RKO (cell line): ENCODE measurements at regions not wholly inside any gene's neighbourhood (a gene's known extent, or its start where the extent isn't known, plus 50 kb on each side); places are given as distances from the start of the nearest gene placed in this dataset.

ENCODE experiments used
- DNase-seq: peaks from one replicate; pipeline ENCODE4 v3.0.0-alpha.2; 2016; ENCODE audit warnings: low spot score

DNA sequence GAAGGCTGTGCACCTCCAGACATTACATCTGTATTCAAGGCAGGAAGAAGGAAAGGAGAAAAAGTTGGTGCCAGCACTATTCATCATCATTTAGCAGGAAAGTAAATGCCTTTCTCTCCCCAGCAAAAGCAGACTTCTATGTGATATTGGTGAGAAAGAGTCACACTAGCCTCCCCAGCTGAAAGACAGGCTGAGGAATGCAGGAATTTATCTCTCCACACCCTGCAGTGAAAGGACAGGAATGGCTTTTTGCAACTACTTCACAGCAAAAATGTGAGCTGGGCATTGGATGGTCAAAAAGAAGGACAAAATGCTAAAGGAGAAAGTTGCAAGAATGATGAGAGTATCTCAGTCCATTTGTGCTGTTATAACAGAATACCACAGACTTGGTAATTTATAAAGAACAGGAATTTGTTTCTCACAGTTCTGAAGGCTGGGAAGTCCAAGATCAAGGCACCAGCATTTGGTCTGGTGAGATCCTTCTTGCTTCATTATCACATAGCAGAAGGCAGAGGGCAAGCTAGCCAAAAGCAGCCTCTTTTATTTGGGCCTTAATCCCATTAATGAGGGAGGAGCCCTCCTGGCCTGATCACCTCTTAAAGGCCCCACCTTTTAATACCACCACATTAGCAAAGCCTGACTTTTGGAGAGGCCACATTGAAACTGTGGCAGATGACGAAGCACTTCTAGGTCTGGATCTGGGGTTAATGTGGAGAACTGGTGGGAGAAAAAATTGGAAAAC lies 388.1 kb upstream of the SLC14A2 start:
- DNase-seq = no peak

DNA sequence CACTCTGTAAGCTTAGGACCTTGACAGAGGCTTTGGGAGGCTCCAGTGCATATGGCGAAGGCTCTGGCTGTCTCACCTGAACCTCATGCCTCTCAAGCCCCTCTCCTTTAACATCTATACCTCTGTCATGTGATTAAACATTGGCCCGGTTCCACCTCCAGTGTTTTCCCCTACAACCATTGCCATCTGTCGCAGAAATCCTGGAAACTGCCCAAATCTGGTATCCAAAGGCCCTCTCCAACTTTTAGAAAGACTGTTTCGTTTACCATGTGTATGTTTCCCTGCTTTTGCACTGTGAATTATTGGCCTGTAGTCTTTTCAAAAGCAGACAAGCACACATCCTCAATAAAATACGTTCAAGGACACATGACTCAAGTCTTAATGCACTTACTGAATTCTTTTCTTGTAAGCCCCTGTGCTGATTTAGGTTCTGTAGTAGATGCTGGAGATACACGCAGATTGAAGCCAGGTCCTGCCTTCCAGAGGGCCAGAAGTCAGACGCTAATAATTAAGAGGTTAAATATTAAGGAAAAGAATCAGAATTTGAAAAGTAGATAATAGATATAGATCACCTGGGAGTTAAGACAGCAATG lies 386.4 kb upstream of the SLC14A2 start:
- DNase-seq = no peak

- no peak for DNase-seq
These were observed 383.7 kb upstream of the SLC14A2 start for GRCh38 chr18:45231617-45232016.

DNA sequence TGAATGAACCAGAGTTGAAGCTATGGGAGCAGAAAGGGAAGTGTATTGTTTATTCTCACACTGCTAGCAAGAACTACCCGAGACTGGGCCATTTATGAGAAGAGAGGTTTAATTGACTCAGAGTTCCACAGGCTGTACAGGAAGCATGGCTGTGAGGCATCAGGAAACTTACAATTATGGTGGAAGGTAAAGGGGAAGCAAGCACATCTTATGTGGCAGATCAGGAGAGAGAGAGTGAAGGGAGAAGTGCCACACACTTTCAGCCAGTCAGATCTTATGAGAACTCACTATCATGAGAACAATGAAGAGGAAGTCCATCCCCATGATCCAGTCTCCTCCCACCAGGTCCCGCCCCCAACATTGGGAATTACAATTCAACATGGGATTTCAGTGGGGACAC lies 383.2 kb upstream of the SLC14A2 start:
- no peak for DNase-seq

GRCh38 chr18:45236676-45237075 lies 378.6 kb upstream of the SLC14A2 start:
- no peak for DNase-seq

DNA sequence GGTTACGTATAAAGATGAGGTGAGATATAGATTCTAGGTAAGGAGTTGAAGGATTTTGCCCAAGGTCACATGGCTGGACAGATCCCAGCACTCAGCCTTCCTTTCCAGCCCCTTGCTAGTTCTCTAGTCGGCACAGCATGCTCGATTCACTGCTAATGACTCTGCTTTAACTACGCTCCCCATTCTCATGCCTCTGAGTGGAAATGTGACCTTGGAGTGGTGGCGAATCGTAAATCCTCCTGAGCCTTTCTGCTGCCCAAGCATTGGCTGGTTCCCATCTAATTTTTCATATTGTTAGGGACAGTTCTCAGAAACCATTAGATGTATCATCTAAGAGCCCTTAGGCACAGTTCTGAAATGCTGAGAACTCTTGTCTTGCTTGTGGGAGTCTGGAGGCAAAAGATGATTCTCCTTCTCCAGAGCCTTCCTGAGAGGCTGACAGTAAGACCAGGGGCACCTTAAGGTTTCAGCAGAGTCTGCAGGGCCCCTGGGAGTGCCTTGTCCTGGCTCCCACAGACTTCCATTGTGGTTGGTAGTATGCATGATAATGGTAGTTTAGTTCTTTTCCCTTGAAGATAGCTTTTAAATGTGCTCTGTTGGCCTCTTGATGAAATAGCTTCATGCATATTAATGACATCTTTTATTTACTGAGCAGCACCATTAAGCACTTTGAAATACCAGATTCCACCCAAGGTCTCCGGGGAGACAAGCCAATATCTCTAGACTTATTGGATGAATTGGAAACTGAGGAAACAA lies 377.8 kb upstream of the SLC14A2 start:
- no peak for DNase-seq

DNA sequence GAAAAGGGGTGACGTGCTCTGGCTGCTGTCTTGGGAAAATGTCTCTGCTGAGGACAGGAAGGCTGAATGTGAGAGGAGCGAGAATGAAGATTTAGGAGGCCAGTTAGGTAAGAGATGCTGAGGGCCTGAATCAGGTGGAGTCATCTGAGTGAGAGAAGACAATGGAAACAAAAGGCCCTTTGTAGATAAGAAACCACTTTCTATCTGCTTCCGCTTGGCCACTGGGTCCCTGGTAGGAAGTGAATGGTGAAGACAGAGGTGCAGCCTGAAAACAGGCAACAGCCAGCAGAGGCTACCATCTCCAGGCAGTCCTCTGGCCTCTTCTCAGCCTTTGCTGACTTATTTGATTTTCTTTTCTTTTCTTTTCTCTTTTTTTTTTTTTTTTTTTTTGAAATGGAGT lies 374.0 kb upstream of the SLC14A2 start:
- no peak for DNase-seq

- DNase-seq = no peak
These were observed 373.2 kb upstream of the SLC14A2 start for GRCh38 chr18:45241982-45242565.

GRCh38 chr18:45243340-45244110 lies 371.8 kb upstream of the SLC14A2 start:
- no peak for DNase-seq

GRCh38 chr18:45245091-45245511 lies 370.2 kb upstream of the SLC14A2 start:
- DNase-seq = no peak

DNA sequence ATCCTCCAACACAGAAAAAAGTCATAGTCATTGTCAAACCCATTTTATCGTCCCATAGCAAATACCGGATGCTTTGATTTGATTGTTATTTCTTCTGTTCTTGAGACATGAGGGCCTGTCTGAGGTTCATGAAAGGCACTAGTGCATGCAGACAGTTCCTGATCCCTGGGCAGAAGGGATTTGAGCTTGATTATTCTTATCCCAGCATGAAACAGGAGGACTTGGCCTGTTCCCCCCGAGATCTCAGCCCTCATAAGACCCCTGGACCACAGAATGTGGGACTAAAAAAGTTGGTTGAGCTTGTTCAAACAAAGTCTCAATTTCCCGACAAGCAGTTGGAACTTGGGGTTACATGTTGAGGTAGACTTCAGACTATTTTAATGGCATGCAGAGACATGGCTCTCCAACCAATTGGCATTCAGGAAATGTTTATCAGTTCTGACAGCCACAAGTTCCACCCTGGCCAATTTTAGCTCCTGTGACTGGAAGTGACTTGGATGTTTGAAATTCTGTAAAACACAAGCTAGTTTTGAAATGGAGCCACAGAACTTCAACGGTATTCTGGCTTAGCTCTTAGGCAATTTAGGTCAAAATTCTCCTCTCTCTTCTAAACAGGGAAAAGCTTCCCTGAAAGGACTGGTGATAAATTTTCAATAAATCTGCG lies 366.9 kb upstream of the SLC14A2 start:
- DNase-seq = no peak

DNA sequence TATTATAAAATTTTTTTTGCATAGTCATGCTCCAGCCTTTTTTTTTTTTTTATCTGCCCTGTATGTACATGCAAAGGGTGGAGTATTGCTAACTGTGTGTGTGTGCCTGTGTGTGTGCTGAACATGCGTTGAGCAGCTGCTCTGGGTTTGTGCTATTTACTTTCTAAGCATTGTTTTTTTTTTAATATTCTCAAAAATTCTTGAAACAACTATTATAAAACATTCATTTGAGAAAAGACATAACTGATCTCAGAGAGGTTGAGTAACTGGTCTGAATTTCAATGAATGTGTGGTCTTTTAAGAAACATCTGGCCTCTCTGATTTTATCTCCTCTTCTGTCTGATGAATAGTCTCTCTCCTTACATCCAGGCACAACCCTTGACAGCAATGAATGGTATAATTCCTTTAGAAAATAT lies 366.0 kb upstream of the SLC14A2 start:
- no peak for DNase-seq

DNA sequence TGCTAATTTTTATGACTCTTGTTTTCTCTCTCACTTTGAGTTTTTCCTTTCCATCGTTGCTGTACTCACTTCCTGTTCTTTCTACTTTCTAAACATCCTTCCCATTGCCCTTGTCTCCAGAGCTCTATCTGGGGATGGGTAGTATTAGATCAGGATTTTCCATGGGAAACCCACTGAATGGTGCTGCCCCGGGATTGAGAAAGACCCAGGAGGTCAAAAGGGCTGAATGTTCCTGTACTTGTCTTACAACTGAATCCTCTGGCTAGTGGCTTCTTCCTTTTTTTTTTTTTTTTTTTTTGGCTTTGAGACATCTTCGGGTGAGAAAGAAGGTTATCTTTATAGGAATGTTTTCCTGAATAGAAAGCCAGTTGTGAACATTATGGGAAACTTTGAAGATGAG lies 364.8 kb upstream of the SLC14A2 start:
- no peak for DNase-seq

GRCh38 chr18:45251236-45251635 lies 364.0 kb upstream of the SLC14A2 start:
- no peak for DNase-seq

DNA sequence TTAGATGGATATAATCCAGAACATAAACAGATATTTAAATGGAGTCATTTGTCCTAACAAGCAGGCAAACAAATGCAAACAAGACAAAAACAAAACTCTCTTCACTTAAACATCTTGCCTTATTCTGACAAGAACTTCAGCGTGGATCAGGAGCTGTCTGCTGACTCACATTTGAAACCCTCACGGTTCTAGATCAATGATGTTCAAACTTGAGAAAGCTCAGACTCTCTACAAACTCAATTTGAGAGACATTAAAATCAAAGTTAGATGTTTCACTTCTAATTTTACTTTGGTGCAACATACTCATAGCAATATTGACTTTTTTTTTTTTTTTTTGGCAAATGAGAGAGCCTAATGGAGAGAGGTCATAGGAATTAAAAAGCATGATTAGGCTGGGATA lies 362.8 kb upstream of the SLC14A2 start:
- no peak for DNase-seq

DNA sequence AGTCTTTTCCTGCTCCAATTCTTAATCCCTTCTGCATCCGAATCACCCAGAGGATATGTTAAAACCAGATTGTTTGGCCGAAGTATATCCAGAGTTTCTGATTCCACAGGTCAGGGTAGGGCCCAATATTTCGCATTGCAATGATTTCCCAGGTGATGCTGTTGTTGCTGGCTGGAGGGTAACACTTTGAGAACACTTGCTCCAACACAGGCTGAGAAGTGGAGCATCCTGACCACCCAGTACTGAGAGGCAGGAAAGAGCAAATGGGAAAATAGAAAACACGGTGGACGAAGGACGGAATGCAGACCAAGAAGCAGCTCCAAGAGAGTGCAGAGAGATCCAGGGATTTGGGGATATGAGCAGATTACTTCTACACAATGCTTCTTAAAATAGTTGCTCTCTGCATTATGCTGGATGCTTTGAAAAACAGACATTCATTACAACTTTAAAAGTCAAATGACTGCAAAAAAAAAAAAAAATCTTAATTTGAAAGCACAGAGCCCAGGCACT lies 362.2 kb upstream of the SLC14A2 start:
- no peak for DNase-seq

DNA sequence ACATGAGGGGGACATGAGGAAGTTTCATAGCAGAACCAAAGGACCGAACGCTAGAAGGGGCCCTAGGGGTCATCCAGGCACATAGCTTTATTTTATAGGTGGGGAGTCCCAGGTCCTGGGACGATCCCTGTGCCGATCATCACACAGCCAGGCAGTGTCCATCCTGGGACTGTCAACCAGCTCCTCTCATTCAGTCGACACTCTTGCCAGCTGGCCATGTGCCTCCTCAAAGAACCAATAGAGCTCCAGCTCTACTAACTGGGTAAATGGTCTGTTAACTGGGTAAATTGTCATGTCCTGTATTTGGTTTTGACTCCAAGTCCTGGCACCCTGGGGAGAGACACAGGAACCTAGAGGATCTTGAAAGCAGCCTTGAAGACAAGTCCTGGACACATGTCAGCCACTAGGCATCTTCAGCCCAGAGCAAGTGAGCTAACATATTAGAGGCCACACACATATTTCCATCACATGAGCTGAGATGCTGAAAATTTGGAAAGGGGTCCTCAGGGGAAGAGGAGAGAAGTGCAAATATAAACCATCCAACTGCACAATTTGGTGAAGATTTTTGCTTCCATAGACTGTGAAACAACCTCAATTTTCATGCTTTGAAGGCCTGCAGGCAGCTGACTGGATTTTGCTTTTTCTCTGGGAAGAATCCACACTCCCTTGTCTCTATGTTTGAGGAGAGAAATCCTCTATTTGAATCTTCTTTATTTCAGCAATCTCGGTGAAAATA lies 361.1 kb upstream of the SLC14A2 start:
- no peak for DNase-seq

DNA sequence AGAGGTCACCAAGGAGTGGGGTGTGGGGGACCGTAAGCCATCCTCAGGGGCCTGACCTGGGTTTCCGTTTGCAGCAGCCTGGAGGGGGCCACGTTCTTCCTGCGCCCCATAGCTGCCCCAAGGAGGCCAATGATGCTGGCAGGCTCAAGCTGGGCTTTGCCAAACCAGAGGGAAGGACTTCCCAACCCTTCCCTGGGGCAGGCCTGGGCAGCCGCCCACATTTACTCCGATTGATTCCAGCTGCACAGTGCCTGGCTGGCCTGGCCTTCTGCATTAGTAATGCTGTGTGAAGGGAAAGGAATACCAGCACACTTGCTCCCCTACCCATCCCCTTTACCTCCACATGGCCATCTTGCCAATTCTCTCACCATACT lies 360.6 kb upstream of the SLC14A2 start:
- DNase-seq = no peak

DNA sequence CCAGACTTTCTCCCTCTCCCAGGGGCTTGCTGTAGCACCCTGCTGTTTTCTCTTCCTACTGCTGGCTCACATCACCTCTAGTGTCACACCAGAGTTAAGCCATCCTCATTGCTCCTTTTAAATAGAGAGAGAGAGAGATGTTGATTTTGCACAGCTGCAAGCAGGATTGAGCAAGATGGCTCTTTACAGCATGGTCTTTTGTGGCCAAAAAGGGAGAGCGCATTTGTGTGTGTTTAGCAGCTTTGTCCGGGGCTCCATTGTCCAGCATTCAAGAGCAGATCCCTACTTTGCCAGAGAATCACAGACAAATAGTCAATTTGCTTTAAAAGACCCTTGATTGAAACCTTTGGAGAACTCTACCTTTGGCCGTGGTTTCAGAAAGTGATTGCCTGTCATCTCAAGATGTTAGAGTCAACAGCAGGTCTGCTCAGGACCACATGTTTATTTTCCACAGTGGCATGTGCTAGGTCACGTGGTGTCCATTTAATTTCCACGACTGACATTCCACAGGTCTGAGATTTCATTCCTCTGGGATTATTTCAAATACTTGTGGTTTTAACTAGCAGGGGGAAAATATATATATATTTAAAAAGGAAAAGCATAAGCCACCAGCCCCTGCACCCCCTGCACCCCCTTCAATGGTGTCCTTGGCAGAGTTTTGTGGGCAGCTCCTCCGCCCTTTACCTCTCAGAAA lies 359.9 kb upstream of the SLC14A2 start:
- no peak for DNase-seq

- DNase-seq = no peak
These were observed 355.2 kb upstream of the SLC14A2 start for GRCh38 chr18:45260125-45260524.
